ENCODE measurements at regions not wholly inside any gene's neighbourhood (a gene's known extent, or its start where the extent isn't known, plus 50 kb on each side); places are given as distances from the start of the nearest gene placed in this dataset.

GRCh38 chr2:9145752-9146430, 60.7 kb upstream of the ASAP2 start:
- no peaks in the 10 kb centered on the region for H3K9me3 ChIP-seq (ENCODE audit: control insufficient read depth in 2 of 2, insufficient read depth in 1 of 2, low read depth in 1 of 2, low read length in 1 of 2)
- H3K4me1 ChIP-seq (ENCODE audit: control insufficient read depth in 2 of 2, insufficient read depth in 2 of 2, low read length in 1 of 2): peaks cover 0 to 2% of the 10 kb centered on the region in 2 donors
- no peak overlapping the region for H3K27ac ChIP-seq (ENCODE audit: low read depth in 2 of 2, low read length in 1 of 2)
- H3K27me3 ChIP-seq (ENCODE audit: control insufficient read depth in 1 of 2, insufficient read depth in 2 of 2, low read length in 2 of 2): no peaks in the 10 kb centered on the region
- WGBS, 2 donors: 89 to 91% methylated on average over 28 of the region's 28 CpGs
- H3K36me3 ChIP-seq (ENCODE audit: control insufficient read depth in 2 of 2, insufficient read depth in 2 of 2, low read length in 1 of 2): no peaks in the 10 kb centered on the region
- H3K4me3 ChIP-seq (ENCODE audit: low read depth in 1 of 2, low read length in 2 of 2): no peak overlapping the region

- no peaks in the 10 kb centered on the region for H3K27me3 ChIP-seq (ENCODE audit: control insufficient read depth in 1 of 2, insufficient read depth in 2 of 2, low read length in 2 of 2)
- H3K36me3 ChIP-seq (ENCODE audit: control insufficient read depth in 2 of 2, insufficient read depth in 2 of 2, low read length in 1 of 2): no peaks in the 10 kb centered on the region
- H3K9me3 ChIP-seq (ENCODE audit: control insufficient read depth in 2 of 2, insufficient read depth in 1 of 2, low read depth in 1 of 2, low read length in 1 of 2): no peaks in the 10 kb centered on the region
- H3K27ac ChIP-seq (ENCODE audit: low read depth in 2 of 2, low read length in 1 of 2): no peak overlapping the region
- H3K4me1 ChIP-seq (ENCODE audit: control insufficient read depth in 2 of 2, insufficient read depth in 2 of 2, low read length in 1 of 2): peaks cover 0 to 2% of the 10 kb centered on the region in 2 donors
- 66 to 69% methylated on average over 13 of the region's 13 CpGs for WGBS, 2 donors
- no peak overlapping the region for H3K4me3 ChIP-seq (ENCODE audit: low read depth in 1 of 2, low read length in 2 of 2)
Observed at GRCh38 chr2:9145109-9145751, 61.4 kb upstream of the ASAP2 start.

- Histone ChIP-seq H3K9me3 (ENCODE audit: control insufficient read depth in 2 of 2, insufficient read depth in 1 of 2, low read depth in 1 of 2, low read length in 1 of 2) (no peaks in the 10 kb centered on the region), H3K36me3 (ENCODE audit: control insufficient read depth in 2 of 2, insufficient read depth in 2 of 2, low read length in 1 of 2) (no peaks in the 10 kb centered on the region), H3K4me3 (ENCODE audit: low read depth in 1 of 2, low read length in 2 of 2) (no peak overlapping the region), H3K27ac (ENCODE audit: low read depth in 2 of 2, low read length in 1 of 2) (no peak overlapping the region), H3K27me3 (ENCODE audit: control insufficient read depth in 1 of 2, insufficient read depth in 2 of 2, low read length in 2 of 2) (no peaks in the 10 kb centered on the region), H3K4me1 (ENCODE audit: control insufficient read depth in 2 of 2, insufficient read depth in 2 of 2, low read length in 1 of 2) (peaks cover 2% of the 10 kb centered on the region in 2 donors)
- WGBS, 2 donors: 88 to 90% methylated on average over 5 of the region's 5 CpGs
Observed at GRCh38 chr2:9144617-9145016, 62.0 kb upstream of the ASAP2 start.

GRCh38 chr2:9144046-9144445, 62.6 kb upstream of the ASAP2 start:
- H3K27ac ChIP-seq (ENCODE audit: low read depth in 2 of 2, low read length in 1 of 2): no peak overlapping the region
- no peak overlapping the region for H3K4me3 ChIP-seq (ENCODE audit: low read depth in 1 of 2, low read length in 2 of 2)
- peaks cover 1 to 2% of the 10 kb centered on the region in 2 donors for H3K4me1 ChIP-seq (ENCODE audit: control insufficient read depth in 2 of 2, insufficient read depth in 2 of 2, low read length in 1 of 2)
- no peaks in the 10 kb centered on the region for H3K36me3 ChIP-seq (ENCODE audit: control insufficient read depth in 2 of 2, insufficient read depth in 2 of 2, low read length in 1 of 2)
- H3K9me3 ChIP-seq (ENCODE audit: control insufficient read depth in 2 of 2, insufficient read depth in 1 of 2, low read depth in 1 of 2, low read length in 1 of 2): no peaks in the 10 kb centered on the region
- 77% methylated on average over 1 of the region's 1 CpG for WGBS, 2 donors
- H3K27me3 ChIP-seq (ENCODE audit: control insufficient read depth in 1 of 2, insufficient read depth in 2 of 2, low read length in 2 of 2): no peaks in the 10 kb centered on the region

- Histone ChIP-seq H3K4me3 (ENCODE audit: low read depth in 1 of 2, low read length in 2 of 2) (no peak overlapping the region), H3K27me3 (ENCODE audit: control insufficient read depth in 1 of 2, insufficient read depth in 2 of 2, low read length in 2 of 2) (no peaks in the 10 kb centered on the region), H3K4me1 (ENCODE audit: control insufficient read depth in 2 of 2, insufficient read depth in 2 of 2, low read length in 1 of 2) (peaks cover 0 to 2% of the 10 kb centered on the region in 2 donors), H3K27ac (ENCODE audit: low read depth in 2 of 2, low read length in 1 of 2) (peak overlapping the region in 1 of 2 donors; percentile 15), H3K9me3 (ENCODE audit: control insufficient read depth in 2 of 2, insufficient read depth in 1 of 2, low read depth in 1 of 2, low read length in 1 of 2) (no peaks in the 10 kb centered on the region), H3K36me3 (ENCODE audit: control insufficient read depth in 2 of 2, insufficient read depth in 2 of 2, low read length in 1 of 2) (no peaks in the 10 kb centered on the region)
- 63 to 65% methylated on average over 11 of the region's 11 CpGs for WGBS, 2 donors
Observed at GRCh38 chr2:9143264-9143815, 63.3 kb upstream of the ASAP2 start.

- peak overlapping the region in 1 of 2 donors; percentile 26 for H3K27ac ChIP-seq (ENCODE audit: low read depth in 2 of 2, low read length in 1 of 2)
- H3K36me3 ChIP-seq (ENCODE audit: control insufficient read depth in 2 of 2, insufficient read depth in 2 of 2, low read length in 1 of 2): no peaks in the 10 kb centered on the region
- no peaks in the 10 kb centered on the region for H3K27me3 ChIP-seq (ENCODE audit: control insufficient read depth in 1 of 2, insufficient read depth in 2 of 2, low read length in 2 of 2)
- no peak overlapping the region for H3K4me3 ChIP-seq (ENCODE audit: low read depth in 1 of 2, low read length in 2 of 2)
- H3K4me1 ChIP-seq (ENCODE audit: control insufficient read depth in 2 of 2, insufficient read depth in 2 of 2, low read length in 1 of 2): peaks cover under 1 to 2% of the 10 kb centered on the region in 2 donors
- H3K9me3 ChIP-seq (ENCODE audit: control insufficient read depth in 2 of 2, insufficient read depth in 1 of 2, low read depth in 1 of 2, low read length in 1 of 2): no peaks in the 10 kb centered on the region
- WGBS, 2 donors: 8 to 9% methylated on average over 40 of the region's 40 CpGs
Observed at GRCh38 chr2:9142551-9143263, 63.9 kb upstream of the ASAP2 start.

- H3K4me3 ChIP-seq (ENCODE audit: low read depth in 1 of 2, low read length in 2 of 2): no peak overlapping the region
- no peaks in the 10 kb centered on the region for H3K9me3 ChIP-seq (ENCODE audit: control insufficient read depth in 2 of 2, insufficient read depth in 1 of 2, low read depth in 1 of 2, low read length in 1 of 2)
- peaks cover 2 to 5% of the 10 kb centered on the region in 2 donors for H3K4me1 ChIP-seq (ENCODE audit: control insufficient read depth in 2 of 2, insufficient read depth in 2 of 2, low read length in 1 of 2)
- no peak overlapping the region for H3K27ac ChIP-seq (ENCODE audit: low read depth in 2 of 2, low read length in 1 of 2)
- H3K36me3 ChIP-seq (ENCODE audit: control insufficient read depth in 2 of 2, insufficient read depth in 2 of 2, low read length in 1 of 2): no peaks in the 10 kb centered on the region
- H3K27me3 ChIP-seq (ENCODE audit: control insufficient read depth in 1 of 2, insufficient read depth in 2 of 2, low read length in 2 of 2): no peaks in the 10 kb centered on the region
- 90 to 92% methylated on average over 15 of the region's 15 CpGs for WGBS, 2 donors
Observed at GRCh38 chr2:9141706-9142460, 64.7 kb upstream of the ASAP2 start.

- peaks cover 2 to 5% of the 10 kb centered on the region in 2 donors for H3K4me1 ChIP-seq (ENCODE audit: control insufficient read depth in 2 of 2, insufficient read depth in 2 of 2, low read length in 1 of 2)
- no peak overlapping the region for H3K27ac ChIP-seq (ENCODE audit: low read depth in 2 of 2, low read length in 1 of 2)
- no peaks in the 10 kb centered on the region for H3K36me3 ChIP-seq (ENCODE audit: control insufficient read depth in 2 of 2, insufficient read depth in 2 of 2, low read length in 1 of 2)
- no peaks in the 10 kb centered on the region for H3K27me3 ChIP-seq (ENCODE audit: control insufficient read depth in 1 of 2, insufficient read depth in 2 of 2, low read length in 2 of 2)
- no peaks in the 10 kb centered on the region for H3K9me3 ChIP-seq (ENCODE audit: control insufficient read depth in 2 of 2, insufficient read depth in 1 of 2, low read depth in 1 of 2, low read length in 1 of 2)
- no peak overlapping the region for H3K4me3 ChIP-seq (ENCODE audit: low read depth in 1 of 2, low read length in 2 of 2)
- WGBS, 2 donors: 84 to 86% methylated on average over 6 of the region's 6 CpGs
Observed at GRCh38 chr2:9141091-9141667, 65.4 kb upstream of the ASAP2 start.

- 75 to 84% methylated on average over 7 of the region's 7 CpGs for WGBS, 2 donors
- H3K4me1 ChIP-seq (ENCODE audit: control insufficient read depth in 2 of 2, insufficient read depth in 2 of 2, low read length in 1 of 2): peaks cover 2 to 5% of the 10 kb centered on the region in 2 donors
- H3K27me3 ChIP-seq (ENCODE audit: control insufficient read depth in 1 of 2, insufficient read depth in 2 of 2, low read length in 2 of 2): no peaks in the 10 kb centered on the region
- H3K9me3 ChIP-seq (ENCODE audit: control insufficient read depth in 2 of 2, insufficient read depth in 1 of 2, low read depth in 1 of 2, low read length in 1 of 2): no peaks in the 10 kb centered on the region
- H3K36me3 ChIP-seq (ENCODE audit: control insufficient read depth in 2 of 2, insufficient read depth in 2 of 2, low read length in 1 of 2): no peaks in the 10 kb centered on the region
- no peak overlapping the region for H3K27ac ChIP-seq (ENCODE audit: low read depth in 2 of 2, low read length in 1 of 2)
- H3K4me3 ChIP-seq (ENCODE audit: low read depth in 1 of 2, low read length in 2 of 2): no peak overlapping the region
Observed at GRCh38 chr2:9140645-9141044, 66.0 kb upstream of the ASAP2 start.

Data from esophagus (tissue), 2 donors.